GM23338 (cell line): ENCODE measurements at regions not wholly inside any gene's neighbourhood (a gene's known extent, or its start where the extent isn't known, plus 50 kb on each side); places are given as distances from the start of the nearest gene placed in this dataset.

Source experiments
- CREB1 ChIP-seq: fragments of 250-450 bp; sonication (Bioruptor Pico); IDR thresholded peaks from 2 replicates; pipeline ENCODE4 v1.5.0; 2020; ENCODE audit warnings: low read depth, mild to moderate bottlenecking, moderate library complexity
- CTCF ChIP-seq, 2 experiments: fragments of 200-600 bp in 1 of 2; sonication (generic) in 1 of 2; conservative IDR thresholded peaks; 2 replicates each; pipeline versions ENCODE4 v1.5.1 to v1.6.1; 2016 to 2017; ENCODE audit warnings: antibody characterized with exemption in 2 of 2, low read depth in 2 of 2, mild to moderate bottlenecking in 2 of 2, moderate library complexity in 1 of 2
- ETS1 ChIP-seq: IDR thresholded peaks from 2 replicates; pipeline ENCODE4 v1.6.1; 2016; ENCODE audit warnings: antibody characterized with exemption
- EZH2 ChIP-seq: fragments of 200-600 bp; sonication (generic); IDR thresholded peaks from one replicate; pipeline ENCODE4 v1.8.0; 2017; ENCODE audit warnings: antibody characterized with exemption, mild to moderate bottlenecking, low read depth; ENCODE audit not compliant: unreplicated experiment
- EZH2phosphoT487 ChIP-seq: fragments of 200-600 bp; sonication (generic); IDR thresholded peaks from one replicate; pipeline ENCODE4 v1.8.1; 2018; ENCODE audit warnings: antibody characterized with exemption; ENCODE audit not compliant: unreplicated experiment
- NANOG ChIP-seq: IDR thresholded peaks from 2 replicates; pipeline ENCODE4 v1.6.1; 2016; ENCODE audit warnings: antibody characterized with exemption, borderline replicate concordance
- POLR2AphosphoS5 ChIP-seq: IDR thresholded peaks from 2 replicates; pipeline ENCODE4 v1.6.1; 2016; ENCODE audit warnings: antibody characterized with exemption, low read depth
- REST ChIP-seq: IDR thresholded peaks from one replicate; pipeline ENCODE4 v1.6.1; 2018; ENCODE audit warnings: antibody characterized with exemption; ENCODE audit not compliant: unreplicated experiment
- STAT1 ChIP-seq: IDR thresholded peaks from one replicate; pipeline ENCODE4 v1.6.1; 2016; ENCODE audit warnings: antibody characterized with exemption; ENCODE audit not compliant: unreplicated experiment
- ZNF114 ChIP-seq: fragments of 250-450 bp; sonication (Bioruptor Pico); IDR thresholded peaks from 2 replicates; pipeline ENCODE4 v1.5.0; 2020; ENCODE audit warnings: mild to moderate bottlenecking, moderate library complexity
- ZNF331 ChIP-seq: fragments of 250-450 bp; sonication (Bioruptor Pico); IDR thresholded peaks from 2 replicates; pipeline ENCODE4 v1.5.0; 2020; ENCODE audit warnings: low read depth, mild to moderate bottlenecking, moderate library complexity

- TF ChIP-seq CTCF (conservative IDR thresholded peaks at IDR 0.05; ENCODE audit: low read depth in 2 of 2) (no peak), EZH2phosphoT487 (no peak), POLR2AphosphoS5 (no peak), CREB1 (CRISPR knock-in tag) (no peak), ZNF331 (CRISPR knock-in tag) (no peak), STAT1 (no peak), ZNF114 (CRISPR knock-in tag) (no peak), NANOG (no peak), EZH2 (no peak), REST (no peak), ETS1 (no peak)
Observed at GRCh38 chr1:30277911-30278310, 445.5 kb downstream of the MATN1 start.
